H1 (cell line): ENCODE measurements at regions not wholly inside any gene's neighbourhood (a gene's known extent, or its start where the extent isn't known, plus 50 kb on each side); places are given as distances from the start of the nearest gene placed in this dataset.

Source experiments
- CTCF ChIP-seq, 3 experiments: IDR thresholded peaks; 1 replicate in 2 of 3; 2 replicates in 1 of 3; pipeline versions ENCODE4 v1.5.1 to v1.6.1; 2011; ENCODE audit warnings: low read length in 3 of 3, mild to moderate bottlenecking in 3 of 3, inconsistent platforms in 2 of 3, low read depth in 1 of 3, moderate library complexity in 1 of 3; ENCODE audit not compliant: insufficient read depth in 1 of 3; ENCODE audit errors: control extremely low read depth in 1 of 3
- FOSL1 ChIP-seq: IDR thresholded peaks from 2 replicates; pipeline ENCODE4 v1.6.1; 2011; ENCODE audit warnings: mild to moderate bottlenecking, low read depth, low read length, moderate library complexity; ENCODE audit not compliant: insufficient read depth

GRCh38 chr12:33724867-33725266 lies 285.2 kb upstream of the SYT10 start (continued):
- TF ChIP-seq CTCF (IDR thresholded peaks at IDR 0.05; ENCODE audit: control extremely low read depth in 1 of 3, insufficient read depth in 1 of 3, low read depth in 1 of 3, low read length in 3 of 3) (no peak), FOSL1 (no peak)
